NCI-H2081 treated with DMSO at 0.1 percent for 48 hours (cell line): ENCODE measurements at regions not wholly inside any gene's neighbourhood (a gene's known extent, or its start where the extent isn't known, plus 50 kb on each side); places are given as distances from the start of the nearest gene placed in this dataset.
"Not testable (repeated sequence)": the region's sequence is repeated elsewhere in the genome, so short reads cannot be mapped to it uniquely, and the experiment has no call there.

ENCODE experiments used
- DNase-seq: peaks from one replicate; lab custom pipeline; 2025; lab: John Stamatoyannopoulos, UW

DNA sequence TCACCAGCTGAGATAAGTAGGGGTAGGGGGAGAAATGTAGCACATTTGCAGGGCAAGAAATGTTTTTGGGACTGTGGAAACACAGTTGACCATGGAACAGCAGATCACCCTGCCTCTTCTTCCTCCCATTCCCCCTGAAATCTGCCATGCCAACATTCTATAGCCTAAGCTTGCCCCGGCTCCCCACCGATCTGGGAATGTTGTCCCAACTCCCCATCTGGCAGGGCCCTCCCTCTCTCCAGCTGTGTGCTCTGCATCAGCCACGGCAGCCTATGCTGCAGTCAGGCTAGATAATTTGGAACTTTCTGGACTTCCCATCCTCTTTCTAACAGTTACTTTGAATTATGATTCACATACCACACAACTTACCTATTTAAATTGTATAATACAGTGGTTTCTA lies 425.1 kb upstream of the RAB6C start:
- no peak for DNase-seq

DNA sequence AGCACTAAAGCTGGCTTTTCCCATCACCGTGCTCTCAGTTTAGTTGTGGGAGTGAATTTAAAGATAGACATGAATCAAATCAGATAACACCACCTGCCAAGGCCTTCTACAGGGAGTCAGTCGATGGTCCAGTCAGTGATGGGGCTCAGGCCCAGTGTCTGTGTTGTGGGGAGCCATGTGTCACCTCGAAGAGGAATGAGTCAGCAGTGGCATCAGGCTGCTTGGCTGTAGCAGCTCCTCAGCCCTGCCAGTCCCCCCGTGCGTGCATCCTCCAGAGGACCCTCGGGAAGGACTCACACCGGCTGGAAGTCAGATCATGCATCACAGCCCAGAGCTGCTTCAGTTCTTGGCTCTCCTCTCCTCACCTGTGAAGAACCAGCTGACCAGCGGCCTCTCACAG lies 420.4 kb upstream of the RAB6C start:
- no peak for DNase-seq

DNA sequence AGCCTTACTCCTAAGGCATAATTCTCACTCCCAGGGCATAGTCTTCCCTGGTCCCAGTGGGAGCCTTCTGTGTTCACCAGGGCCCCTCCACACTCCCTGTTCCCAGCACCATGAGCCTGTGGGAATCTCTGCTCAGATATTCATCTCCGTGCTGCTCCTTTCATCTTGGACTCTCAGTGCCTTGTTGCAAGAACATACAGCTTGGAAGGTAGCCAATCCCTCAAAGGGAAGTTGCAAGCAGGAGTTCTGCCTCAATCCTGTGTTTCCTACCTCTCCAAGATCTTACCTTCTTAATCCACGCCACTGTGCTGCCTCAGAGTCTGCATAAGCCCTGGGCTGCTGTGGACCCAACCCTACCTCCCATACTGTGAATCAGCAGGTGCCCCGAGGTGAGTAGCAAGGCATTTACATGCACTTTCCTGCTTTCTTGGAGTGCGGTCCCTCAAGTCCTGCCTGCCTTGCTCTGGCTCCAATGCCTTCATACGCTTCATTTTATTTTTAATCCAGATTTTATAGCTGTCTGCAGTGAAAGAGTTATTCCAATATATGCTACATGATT lies 413.8 kb upstream of the RAB6C start:
- DNase-seq, result no peak

DNA sequence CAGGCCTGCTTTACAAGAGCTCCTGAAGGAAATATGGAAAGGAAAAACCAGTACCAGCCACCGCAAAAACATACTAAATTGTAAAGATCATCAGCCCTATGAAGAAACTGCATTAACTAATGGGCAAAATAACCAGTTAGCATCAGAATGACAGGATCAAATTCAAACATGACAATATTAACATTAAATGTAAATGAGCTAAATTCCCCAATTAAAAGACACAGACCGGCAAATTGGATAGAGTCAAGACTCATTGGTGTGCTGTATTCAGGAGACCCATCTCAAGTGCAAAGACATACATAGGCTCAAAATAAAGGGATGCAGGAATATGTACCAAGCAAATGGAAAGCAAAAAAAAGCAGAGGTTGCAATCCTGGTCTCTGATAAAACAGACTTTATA lies 408.7 kb upstream of the RAB6C start:
- not testable (repeated sequence) for DNase-seq

DNA sequence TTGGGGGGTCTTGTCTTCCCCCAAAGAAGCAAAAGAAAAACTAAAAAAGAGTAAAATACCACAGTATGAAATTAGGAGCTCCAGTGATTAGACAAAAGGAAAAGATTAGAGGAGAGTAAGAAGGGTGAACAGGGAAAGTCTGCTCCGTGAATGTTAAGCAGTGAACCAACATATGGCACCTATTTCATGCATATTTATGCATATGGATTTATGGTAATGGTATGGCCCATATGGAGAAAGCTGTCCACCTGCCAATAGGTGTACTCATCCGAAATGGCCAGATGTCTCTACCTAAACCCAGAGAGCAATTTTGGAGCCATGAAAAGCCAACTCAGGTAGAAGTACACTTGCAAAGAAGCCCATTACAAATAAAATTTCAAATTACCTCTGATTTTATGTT lies 404.0 kb upstream of the RAB6C start:
- no peak for DNase-seq

DNA sequence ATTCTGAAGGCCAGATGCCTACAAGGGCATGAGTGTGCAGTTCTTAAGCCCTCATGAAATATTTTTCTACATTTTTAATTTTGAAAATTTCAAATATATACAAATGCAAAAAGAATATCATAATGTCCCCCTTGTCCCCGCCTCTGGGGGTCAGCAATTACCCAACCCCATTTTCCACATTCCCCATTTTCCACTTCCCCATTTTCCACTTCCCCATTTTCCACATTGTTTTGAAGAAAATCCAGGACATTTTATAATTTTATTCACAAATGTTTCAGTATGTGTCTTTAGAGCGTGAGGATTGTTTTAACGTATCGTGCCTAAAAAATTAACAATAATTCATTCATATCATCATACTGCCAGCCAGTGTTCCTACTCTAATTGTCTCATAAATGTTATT lies 403.6 kb upstream of the RAB6C start:
- no peak for DNase-seq

DNA sequence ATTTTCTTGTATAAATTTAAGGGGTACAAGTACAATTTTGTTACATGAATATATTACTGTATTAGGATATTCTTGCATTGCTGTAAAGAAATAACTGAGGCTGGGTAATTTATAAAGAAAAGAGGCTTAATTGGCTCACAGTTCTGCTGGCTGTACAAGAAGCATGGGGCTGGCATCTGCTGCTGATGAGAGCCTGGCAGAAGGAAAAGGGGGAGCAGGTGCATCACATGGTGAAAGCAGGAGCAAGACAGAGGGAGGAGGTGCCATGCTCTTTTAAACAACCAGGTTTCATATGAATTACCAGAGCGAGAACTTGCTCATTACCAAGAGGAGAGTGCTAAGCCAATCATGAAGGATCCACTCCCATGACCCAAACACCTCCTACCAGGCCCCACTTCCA lies 399.5 kb upstream of the RAB6C start:
- no peak for DNase-seq

DNA sequence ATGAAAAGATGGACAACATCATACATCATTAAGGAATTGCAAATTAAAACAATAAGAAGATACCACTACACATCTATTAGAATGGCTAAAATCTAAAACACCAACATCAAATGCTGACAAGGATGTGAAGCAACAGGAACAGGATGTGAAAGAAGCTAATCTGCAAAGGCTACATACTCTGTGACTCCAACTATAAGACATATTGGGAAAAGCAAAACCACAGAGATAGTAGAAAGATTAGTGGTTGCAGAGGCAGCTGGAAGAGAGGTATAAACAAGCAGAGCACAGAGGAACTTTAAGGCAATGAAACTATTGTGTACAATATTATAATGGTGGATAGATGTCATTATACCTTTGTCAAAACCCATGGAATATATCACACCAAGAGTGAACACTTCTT lies 393.7 kb upstream of the RAB6C start:
- DNase-seq, result no peak

DNA sequence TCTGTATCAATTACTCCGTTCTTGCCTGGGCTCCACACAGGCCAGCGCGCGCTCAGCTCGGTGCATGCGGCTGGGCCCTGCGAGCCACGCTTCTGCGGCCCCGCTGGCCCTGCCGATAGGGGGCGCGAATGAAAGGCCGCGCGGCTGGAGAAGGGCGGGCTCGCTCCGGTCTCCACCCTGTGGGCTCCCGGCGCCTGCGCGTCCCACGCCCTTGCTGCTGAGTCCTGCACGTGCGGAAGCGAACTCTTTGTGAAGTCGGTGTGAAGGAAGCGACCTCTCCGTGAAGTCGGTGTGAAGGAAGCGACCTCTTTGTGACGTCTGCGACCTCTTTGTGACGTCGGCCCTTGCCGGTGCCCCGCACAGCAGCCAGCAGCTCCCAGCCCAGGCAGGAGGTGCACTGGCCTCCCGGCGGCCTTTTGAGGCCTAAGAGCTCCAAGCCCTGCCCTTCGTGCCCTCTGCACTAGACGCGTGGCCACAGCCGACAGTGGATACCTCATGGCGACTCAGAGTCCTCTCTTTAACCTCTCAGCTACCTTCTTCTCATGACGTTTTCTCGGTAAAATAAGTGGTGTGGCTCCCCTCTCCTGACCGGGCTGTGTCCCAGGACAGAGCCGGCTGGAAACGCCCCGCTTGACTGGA lies 391.9 kb upstream of the RAB6C start:
- DNase-seq, result no peak

DNA sequence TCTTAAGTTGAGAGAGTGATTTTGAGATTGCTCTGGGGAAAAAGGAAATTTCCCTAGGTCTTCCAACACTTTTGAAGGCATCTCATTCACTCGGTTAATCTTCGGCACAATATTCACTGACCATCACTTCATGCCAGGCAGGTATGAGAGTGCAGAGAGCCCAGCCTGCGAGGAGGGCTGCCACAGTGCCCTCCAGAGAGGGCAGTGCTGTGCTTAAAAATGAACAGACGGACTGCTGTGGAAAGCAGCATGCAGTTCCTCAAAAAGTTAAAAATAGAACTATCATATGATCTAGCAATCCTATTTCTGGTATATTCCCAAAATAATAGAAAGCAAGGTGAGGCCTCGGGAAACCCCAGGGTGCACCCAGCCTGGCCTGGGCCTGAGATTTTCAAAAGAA lies 374.9 kb upstream of the RAB6C start:
- DNase-seq, result no peak

DNA sequence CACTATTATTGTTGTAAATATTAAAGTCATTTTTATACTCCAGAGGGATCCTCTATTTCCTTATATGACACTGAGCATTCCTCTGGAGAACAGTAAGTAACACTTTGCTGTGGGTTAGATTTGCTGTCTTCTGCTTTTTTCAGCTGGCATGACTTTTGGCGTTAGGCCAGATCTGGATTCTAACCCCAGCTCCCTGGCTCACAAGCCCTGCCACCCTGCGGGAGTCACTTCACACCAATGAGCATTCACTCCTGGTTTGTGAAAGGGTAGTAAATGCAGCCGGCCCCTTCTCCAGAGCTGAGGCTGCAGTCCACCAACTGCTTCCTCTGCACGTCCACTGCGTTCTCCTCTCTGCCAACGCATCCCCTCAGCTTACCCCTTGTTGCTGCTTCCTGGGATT lies 373.8 kb upstream of the RAB6C start:
- DNase-seq, result no peak

DNA sequence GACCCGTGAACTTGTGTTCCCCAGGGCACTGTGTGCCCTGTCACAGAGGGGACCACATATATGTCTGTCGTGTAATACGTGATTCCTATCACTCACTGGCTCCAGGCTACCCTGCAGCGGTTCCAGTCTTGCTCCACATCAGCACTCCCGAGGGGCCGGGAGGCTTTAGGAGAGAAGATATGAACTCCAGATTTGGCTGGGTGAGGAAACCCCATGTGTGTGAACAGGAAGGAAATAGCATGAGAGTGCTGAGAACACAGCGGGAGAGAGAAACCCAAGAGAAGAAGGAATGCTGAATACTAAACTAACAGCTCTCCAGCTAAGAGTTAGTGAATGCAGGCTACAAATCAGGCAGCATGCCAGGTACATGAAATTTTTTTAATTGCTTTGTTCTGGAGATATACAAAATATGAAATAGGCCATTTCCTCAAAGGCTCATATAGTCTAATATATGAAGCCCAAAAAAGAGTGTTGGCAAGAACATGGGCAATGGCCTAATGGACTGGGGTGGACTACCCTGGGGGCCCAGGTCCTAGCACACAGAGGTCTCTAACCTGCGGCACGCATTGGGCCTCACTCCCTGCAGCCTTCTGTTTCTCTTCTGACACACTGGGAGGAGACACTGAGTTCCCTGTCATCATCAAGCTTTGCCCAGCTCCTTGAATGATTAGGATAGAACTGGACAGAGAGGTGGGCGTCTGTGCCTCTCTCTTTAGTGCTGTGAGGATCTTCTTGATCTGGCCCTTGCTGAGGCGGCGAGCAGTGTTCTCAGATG lies 372.8 kb upstream of the RAB6C start:
- DNase-seq, result no peak

DNA sequence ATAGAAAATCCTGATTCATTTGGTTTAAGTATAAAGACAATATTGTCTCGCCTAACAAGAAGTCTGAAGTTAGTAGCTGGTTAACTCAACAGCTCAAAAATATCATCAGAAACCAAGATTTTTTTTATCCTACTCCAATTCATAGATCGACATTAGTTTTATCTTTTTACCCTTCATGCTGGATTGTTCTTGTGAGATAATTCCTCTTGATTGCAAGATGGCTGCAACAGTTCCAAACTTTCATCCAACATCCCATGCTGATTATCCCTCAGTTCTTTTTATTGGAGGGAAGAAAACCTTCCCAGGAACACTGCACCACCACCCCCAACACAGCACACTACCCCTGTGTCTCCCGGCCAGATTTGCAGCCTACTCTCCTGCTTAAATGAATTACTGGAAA lies 370.2 kb upstream of the RAB6C start:
- DNase-seq, result no peak

DNA sequence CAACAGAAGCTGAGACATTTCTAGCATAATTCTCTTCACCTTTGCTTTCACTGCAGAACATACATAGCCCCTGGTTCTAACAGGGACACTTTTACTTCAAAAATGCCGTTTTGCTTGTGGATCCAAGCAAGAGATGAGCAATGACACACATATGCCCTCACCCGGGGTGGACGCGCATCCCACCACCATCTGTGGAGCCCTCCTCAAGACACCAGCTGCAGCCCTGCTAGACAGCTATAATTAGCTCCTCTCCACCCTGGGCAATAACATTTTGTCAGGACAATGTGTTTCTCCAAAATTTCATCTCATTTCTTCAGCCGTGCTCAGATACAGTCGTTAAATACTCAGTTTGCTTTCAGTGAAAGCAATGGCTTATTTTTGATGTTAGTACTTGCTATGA lies 368.7 kb upstream of the RAB6C start:
- DNase-seq, result no peak

DNA sequence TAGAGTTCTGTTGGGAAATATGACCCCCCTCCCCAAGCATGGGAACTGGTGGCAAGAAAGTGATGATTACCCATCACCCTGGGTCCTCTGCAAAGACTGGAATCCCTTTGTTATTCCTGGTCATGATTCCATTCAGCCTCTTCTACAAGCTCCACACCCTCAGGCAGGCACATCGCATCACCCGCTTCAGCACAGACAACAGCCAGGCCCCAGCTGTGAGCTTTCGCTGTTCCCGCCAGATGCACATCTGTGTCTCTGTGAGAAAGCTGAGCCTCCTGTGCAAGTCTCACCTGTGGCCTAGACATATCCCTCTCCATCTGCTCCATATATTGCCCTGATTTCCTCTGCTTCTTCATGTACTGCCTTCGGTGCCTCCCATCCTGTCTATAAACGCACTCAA lies 368.0 kb upstream of the RAB6C start:
- DNase-seq, result no peak

DNA sequence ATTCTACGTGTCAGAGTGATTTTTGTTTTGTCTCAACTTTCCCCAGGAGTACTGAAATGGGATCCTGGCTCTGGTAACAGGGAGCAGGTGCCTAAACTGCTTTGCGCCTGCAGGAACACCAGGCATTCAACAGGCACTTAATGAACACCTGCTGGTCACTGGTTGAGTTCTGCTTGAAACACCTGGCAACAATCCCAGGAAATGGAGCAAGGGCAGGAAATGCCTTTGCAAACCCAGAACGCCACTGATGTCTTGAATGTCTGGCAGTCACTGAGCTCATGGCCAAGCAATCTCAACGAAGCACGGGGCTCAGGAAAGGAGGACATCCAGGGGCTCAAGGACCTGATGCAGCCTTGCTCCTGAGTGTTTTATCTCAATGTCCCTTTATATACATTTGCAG lies 360.0 kb upstream of the RAB6C start:
- DNase-seq, result no peak

DNA sequence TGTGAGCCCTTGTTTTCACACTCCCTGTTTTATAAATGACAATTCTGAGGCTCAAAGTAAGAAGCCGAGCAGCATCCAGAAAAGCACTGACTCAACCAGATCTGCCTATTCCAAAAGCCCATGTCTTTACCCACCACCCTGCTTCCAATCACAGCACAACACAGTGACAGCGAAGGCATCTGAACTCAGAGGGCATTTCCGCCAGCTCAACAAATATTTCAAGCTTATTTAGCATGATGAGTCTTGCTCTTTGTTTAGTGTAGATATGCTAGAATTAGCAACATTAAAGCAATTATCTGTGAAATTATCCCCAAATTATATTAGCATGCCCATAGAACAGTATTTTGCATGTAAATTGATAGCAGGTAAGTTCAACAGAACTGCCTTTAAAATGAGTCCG lies 359.1 kb upstream of the RAB6C start:
- DNase-seq, result no peak

DNA sequence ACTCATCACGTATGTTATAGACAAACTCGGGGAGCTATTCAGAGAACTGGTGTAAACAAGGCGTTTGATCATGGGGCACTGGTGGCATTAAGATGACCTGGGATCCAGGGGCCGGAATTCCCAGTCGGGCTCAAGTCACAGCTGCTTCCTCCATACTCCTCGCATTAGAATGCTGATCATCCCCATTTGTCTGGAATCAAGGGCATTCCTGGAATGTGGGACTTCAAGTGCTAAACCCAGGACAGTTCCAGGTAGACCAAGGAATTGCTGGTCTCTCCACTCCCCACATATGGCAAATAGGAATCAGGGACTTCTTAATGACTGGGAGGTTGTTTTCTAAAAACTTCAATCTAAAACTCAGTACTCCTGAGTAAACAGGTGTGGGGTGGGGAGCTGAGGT lies 355.7 kb upstream of the RAB6C start:
- DNase-seq, result no peak

DNA sequence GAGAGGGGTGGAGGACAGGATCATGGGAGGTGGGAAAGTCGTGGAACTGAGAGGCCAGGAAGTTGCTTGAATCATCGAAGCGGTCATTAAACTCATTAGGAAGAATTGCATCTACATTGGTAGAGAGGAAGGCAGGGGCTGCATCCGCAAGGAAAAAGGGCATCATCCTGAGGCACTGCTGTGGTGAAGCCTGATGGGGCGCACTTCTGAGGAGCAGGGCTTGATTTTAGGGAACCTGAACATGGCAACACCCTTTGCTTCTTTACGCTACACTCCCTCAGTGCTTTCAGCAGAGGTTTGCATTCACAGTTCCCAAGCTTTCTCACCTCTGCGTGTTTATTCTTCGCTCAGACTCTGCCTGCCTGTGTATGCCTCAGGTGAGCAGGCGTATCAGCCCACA lies 352.0 kb upstream of the RAB6C start:
- no peak for DNase-seq

DNA sequence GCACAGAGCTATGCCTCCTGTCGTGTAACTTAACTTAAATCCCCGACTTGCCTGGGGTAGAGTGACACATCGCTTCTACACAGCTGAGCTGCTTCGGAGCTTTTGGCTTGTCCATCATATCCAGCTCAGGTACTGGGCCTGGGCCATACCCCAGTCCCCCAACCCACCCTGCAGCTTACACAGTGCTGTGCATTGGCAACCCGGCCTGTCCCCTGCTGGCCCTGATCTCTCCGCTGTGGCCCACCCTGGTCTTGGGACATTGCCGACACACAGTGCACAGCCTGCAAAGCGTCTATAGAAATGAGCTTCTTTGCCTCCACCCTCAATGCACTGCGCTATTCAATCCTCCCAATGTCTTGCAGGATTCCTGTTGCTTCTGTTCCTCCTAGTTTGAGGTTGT lies 342.8 kb upstream of the RAB6C start:
- no peak for DNase-seq

DNA sequence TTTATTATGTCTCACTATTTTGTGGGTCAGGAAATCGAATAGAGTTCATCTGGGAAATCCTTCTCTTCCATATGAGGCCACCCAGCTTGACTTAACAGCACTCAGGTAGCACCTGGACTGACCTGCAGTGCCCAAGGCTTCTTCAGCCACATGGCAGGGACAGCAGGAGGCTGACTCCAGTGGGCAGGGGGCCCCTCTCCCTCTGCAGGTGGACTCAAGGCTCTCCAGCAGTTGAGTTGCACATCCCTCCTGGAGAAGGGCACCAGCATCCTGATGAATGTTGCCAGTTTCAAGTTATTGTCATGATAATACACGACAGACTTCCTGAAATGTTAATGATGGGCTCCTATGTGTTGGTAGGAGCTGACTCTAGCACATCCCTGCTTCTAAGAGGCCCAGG lies 338.1 kb upstream of the RAB6C start:
- DNase-seq, result no peak

DNA sequence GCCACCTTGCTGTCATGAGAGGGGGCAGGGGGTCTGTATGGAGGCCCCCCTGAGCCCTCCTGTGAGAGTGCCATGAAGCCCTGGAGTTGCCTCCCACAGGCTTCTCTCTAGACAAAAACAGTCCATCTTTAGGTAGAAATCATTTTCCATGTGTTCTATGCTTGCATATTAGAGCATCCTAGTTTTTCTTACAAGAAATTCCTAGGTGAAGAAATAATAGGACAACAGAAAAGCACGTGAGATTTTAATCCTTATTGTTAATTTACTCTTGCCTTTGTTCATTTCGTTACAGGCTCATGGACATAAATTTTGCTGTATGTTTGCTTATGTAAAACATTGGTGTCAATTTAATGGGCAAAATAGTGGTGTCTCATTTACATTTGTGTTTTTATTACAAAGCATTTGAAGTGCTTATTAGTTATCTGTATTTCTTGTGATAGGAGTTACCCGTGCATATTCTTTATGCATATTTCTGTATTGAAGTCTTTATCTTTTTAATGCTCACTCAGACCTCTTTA lies 336.9 kb upstream of the RAB6C start:
- no peak for DNase-seq

DNA sequence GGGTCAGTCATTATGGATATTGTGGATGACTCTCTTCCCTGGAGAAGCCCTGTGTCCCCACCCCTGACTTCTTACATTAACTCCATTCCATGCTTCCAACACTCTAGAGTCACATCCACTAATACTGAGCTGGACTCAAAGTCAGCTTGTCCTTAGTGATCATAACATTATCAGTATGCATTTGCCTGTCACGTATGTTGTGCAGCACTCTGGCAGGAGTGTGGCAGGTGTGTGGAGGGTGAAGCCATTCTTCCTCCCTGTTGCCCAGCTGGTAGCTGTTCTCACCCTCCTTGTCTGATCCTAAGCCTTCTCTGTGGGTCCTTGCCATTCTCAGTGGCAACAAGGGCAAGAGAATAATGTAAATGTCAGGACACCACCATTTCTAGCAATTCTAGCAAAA lies 334.1 kb upstream of the RAB6C start:
- DNase-seq, result no peak

DNA sequence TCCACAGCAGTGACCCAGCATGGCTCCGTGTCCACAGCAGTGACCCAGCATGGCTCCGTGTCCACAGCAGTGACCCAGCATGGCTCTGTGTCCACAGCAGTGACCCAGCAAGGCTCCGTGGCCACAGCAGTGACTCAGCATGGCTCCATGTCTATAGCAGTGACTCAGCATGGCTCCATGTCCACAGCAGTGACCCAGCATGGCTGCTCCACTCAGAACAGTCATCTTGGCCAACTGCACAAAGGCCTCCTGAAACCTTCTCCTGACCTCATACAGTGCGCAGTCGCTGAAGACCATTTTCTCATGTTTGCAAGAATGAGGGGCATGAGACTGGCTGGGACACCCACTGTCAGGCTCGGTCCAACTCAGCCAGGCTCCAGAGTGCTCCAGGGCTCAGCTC lies 333.4 kb upstream of the RAB6C start:
- DNase-seq, result no peak
